ENCODE measurements at regions not wholly inside any gene's neighbourhood (a gene's known extent, or its start where the extent isn't known, plus 50 kb on each side); places are given as distances from the start of the nearest gene placed in this dataset.

DNA sequence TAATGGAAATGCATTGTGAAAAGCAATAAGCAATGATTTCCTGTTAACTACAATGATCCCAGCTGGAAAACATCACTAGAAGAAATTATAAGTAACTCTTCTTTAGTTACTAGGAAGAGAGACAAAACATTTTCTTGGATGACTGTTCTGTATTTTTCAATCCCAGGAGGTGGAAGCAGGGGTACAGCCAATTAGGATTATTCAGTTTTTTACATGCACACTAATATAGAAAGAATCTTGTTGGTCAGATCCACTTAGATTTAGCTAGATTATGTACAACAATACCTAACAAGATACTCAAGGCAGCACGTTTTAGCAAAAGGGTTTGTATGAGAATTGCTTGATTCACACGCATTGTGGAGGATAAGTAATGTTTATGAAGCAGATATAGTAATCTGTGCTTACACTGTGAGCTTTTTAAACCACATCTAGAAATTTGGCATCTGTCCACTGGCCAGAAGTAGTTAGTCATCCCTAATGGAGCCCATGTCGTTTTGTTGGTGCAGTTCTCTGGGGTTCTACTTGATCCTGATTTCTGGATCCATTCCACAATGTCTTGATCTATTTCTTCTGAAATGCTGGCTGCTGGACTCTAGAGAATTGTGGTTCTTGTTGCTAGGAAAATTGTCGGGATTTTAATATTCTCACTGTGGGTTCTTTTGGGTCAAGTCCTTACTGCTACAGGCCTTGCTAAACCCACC, 199.7 kb downstream of the ADCYAP1 start:
- TF ChIP-seq POLR2A (IDR thresholded peaks at IDR 0.05; ENCODE audit: extremely low read depth, insufficient read length) = no peak
- TF ChIP-seq, protein P1, sequence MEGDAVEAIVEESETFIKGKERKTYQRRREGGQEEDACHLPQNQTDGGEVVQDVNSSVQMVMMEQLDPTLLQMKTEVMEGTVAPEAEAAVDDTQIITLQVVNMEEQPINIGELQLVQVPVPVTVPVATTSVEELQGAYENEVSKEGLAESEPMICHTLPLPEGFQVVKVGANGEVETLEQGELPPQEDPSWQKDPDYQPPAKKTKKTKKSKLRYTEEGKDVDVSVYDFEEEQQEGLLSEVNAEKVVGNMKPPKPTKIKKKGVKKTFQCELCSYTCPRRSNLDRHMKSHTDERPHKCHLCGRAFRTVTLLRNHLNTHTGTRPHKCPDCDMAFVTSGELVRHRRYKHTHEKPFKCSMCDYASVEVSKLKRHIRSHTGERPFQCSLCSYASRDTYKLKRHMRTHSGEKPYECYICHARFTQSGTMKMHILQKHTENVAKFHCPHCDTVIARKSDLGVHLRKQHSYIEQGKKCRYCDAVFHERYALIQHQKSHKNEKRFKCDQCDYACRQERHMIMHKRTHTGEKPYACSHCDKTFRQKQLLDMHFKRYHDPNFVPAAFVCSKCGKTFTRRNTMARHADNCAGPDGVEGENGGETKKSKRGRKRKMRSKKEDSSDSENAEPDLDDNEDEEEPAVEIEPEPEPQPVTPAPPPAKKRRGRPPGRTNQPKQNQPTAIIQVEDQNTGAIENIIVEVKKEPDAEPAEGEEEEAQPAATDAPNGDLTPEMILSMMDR (IDR thresholded peaks at IDR 0.05; ENCODE audit: low read depth, low read length) = no peak
